Trophoblast cell (in vitro differentiated cells and primary cell): ENCODE measurements at regions not wholly inside any gene's neighbourhood (a gene's known extent, or its start where the extent isn't known, plus 50 kb on each side); places are given as distances from the start of the nearest gene placed in this dataset.
"Not testable (repeated sequence)": the region's sequence is repeated elsewhere in the genome, so short reads cannot be mapped to it uniquely, and the experiment has no call there.

ENCODE experiments used
- DNase-seq, 2 donors: peaks; one replicate each; pipeline ENCODE4 v3.0.0-alpha.2; 2016
- H2AFZ ChIP-seq: 2 replicates; pipeline ENCODE4 v1.6.1; 2013; ENCODE audit warnings: low read length, moderate library complexity, mild to moderate bottlenecking; ENCODE audit not compliant: insufficient read depth, poor library complexity
- H2AK5ac ChIP-seq: 2 replicates; pipeline ENCODE4 v1.6.1; 2013; ENCODE audit warnings: mild to moderate bottlenecking, low read length
- H2BK120ac ChIP-seq: 2 replicates; pipeline ENCODE4 v1.6.1; 2013; ENCODE audit warnings: low read length, mild to moderate bottlenecking, moderate library complexity; ENCODE audit not compliant: insufficient read depth, poor library complexity
- H2BK12ac ChIP-seq: 2 replicates; pipeline ENCODE4 v1.6.1; 2013; ENCODE audit warnings: mild to moderate bottlenecking, low read length, moderate library complexity
- H2BK5ac ChIP-seq: 2 replicates; pipeline ENCODE4 v1.6.1; 2013; ENCODE audit warnings: low read length, low read depth, moderate library complexity, mild to moderate bottlenecking; ENCODE audit not compliant: poor library complexity
- H3K14ac ChIP-seq: 2 replicates; pipeline ENCODE4 v1.6.1; 2013; ENCODE audit warnings: mild to moderate bottlenecking, low read length
- H3K18ac ChIP-seq: 2 replicates; pipeline ENCODE4 v1.6.1; 2013; ENCODE audit warnings: mild to moderate bottlenecking, low read length
- H3K23ac ChIP-seq: 2 replicates; pipeline ENCODE4 v1.6.1; 2013; ENCODE audit warnings: low read length
- H3K27ac ChIP-seq: 2 replicates; pipeline ENCODE4 v1.5.1; 2013; ENCODE audit warnings: low read depth, mild to moderate bottlenecking, inconsistent platforms, low read length, moderate library complexity
- H3K27me3 ChIP-seq: 2 replicates; pipeline ENCODE4 v1.6.1; 2013; ENCODE audit warnings: inconsistent platforms, mild to moderate bottlenecking, low read length, moderate library complexity; ENCODE audit not compliant: insufficient read depth
- H3K36me3 ChIP-seq, 2 experiments: 1 replicate in 1 of 2; 2 replicates in 1 of 2; pipeline ENCODE4 v1.6.1; 2013; ENCODE audit warnings: low read length in 2 of 2, mild to moderate bottlenecking in 2 of 2, moderate library complexity in 1 of 2; ENCODE audit not compliant: insufficient read depth in 2 of 2, control insufficient read depth in 1 of 2
- H3K4ac ChIP-seq: 2 replicates; pipeline ENCODE4 v1.6.1; 2013; ENCODE audit warnings: low read depth, mild to moderate bottlenecking, low read length, moderate library complexity
- H3K4me1 ChIP-seq, 2 experiments: 1 replicate in 1 of 2; 2 replicates in 1 of 2; pipeline ENCODE4 v1.6.1; 2013; ENCODE audit warnings: low read length in 2 of 2, mild to moderate bottlenecking in 2 of 2, moderate library complexity in 1 of 2; ENCODE audit not compliant: insufficient read depth in 2 of 2, control insufficient read depth in 1 of 2
- H3K4me2 ChIP-seq: 2 replicates; pipeline ENCODE4 v1.6.1; 2013; ENCODE audit warnings: inconsistent platforms, mild to moderate bottlenecking, low read length, moderate library complexity
- H3K4me3 ChIP-seq: 2 replicates; pipeline ENCODE4 v1.5.1; 2013; ENCODE audit warnings: mild to moderate bottlenecking, low read depth, low read length, inconsistent platforms
- H3K79me1 ChIP-seq: one replicate; pipeline ENCODE4 v1.6.1; 2013; ENCODE audit warnings: low read length
- H3K79me2 ChIP-seq: 2 replicates; pipeline ENCODE4 v1.6.1; 2013; ENCODE audit warnings: low read length, mild to moderate bottlenecking; ENCODE audit not compliant: control insufficient read depth, insufficient read depth, poor library complexity
- H3K9ac ChIP-seq: 2 replicates; pipeline ENCODE4 v1.6.1; 2013; ENCODE audit warnings: mild to moderate bottlenecking, low read length
- H3K9me3 ChIP-seq: 2 replicates; pipeline ENCODE4 v1.6.1; 2013; ENCODE audit warnings: low read depth, mild to moderate bottlenecking, control low read depth, inconsistent platforms, low read length; ENCODE audit not compliant: insufficient read depth
- H4K12ac ChIP-seq: 2 replicates; pipeline ENCODE4 v1.6.1; 2013; ENCODE audit warnings: low read depth, mild to moderate bottlenecking, low read length, moderate library complexity
- H4K8ac ChIP-seq: 2 replicates; pipeline ENCODE4 v1.6.1; 2013; ENCODE audit warnings: low read depth, mild to moderate bottlenecking, low read length, moderate library complexity
- H4K91ac ChIP-seq: one replicate; pipeline ENCODE4 v1.6.1; 2013; ENCODE audit warnings: low read depth, mild to moderate bottlenecking, low read length, moderate library complexity
- WGBS: extraction: QIAGEN DNeasy Blood & Tissue Kit; methylation state at CpG from one replicate; pipeline ENCODE4 v1.1.7; 2013; ENCODE audit warnings: missing lambda C conversion rate; ENCODE audit not compliant: insufficient read length, insufficient coverage; ENCODE audit errors: extremely low coverage; 5-methylcytosine and 5-hydroxymethylcytosine counted together

DNA sequence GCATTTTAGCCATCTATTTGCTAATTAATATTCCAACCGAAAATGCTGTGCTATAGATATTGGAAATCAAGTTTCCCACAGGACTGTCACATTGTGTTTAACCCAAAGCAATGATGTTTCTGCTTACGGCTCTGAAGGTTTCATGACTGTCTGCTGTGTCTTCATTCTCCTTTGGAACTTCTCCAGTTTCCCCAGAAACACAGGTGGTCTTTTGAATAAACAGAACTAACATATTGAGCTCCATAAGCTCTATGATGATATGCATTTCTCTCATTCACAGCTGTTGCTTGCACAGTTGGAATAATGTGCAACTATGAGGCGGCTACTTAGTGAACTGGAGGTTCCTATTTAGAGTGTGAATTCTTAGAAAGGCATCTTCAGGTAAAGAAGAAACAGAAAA is 266.0 kb upstream of the ID4 start:
- Histone ChIP-seq H3K23ac (no peak overlapping the region), H3K27me3 (no peaks in the 10 kb centered on the region), H4K91ac (no peak overlapping the region), H2AFZ (no peak overlapping the region), H2BK120ac (no peak overlapping the region), H3K9me3 (no peaks in the 10 kb centered on the region), H3K27ac (no peak overlapping the region), H2AK5ac (no peak overlapping the region), H4K12ac (no peak overlapping the region), H3K4ac (no peak overlapping the region), H3K4me2 (no peak overlapping the region), H3K9ac (no peak overlapping the region), H3K79me1 (no peaks in the 10 kb centered on the region), H3K14ac (no peak overlapping the region), H2BK5ac (no peak overlapping the region), H3K36me3 (no peaks in the 10 kb centered on the region), H3K18ac (no peak overlapping the region), H4K8ac (no peak overlapping the region), H3K4me1 (no peaks in the 10 kb centered on the region), H2BK12ac (no peak overlapping the region), H3K79me2 (no peaks in the 10 kb centered on the region), H3K4me3 (no peak overlapping the region)
- no CpG with 5 or more reads among the region's 3 CpGs for WGBS
- DNase-seq, result no peak

GRCh38 chr6:19578481-19578880 is 258.7 kb upstream of the ID4 start:
- H3K79me1 ChIP-seq, result no peaks in the 10 kb centered on the region
- no peak for DNase-seq
- no peaks in the 10 kb centered on the region for H3K4me1 ChIP-seq
- no peaks in the 10 kb centered on the region for H3K9me3 ChIP-seq
- H3K36me3 ChIP-seq, result no peaks in the 10 kb centered on the region
- no peak overlapping the region for H3K18ac ChIP-seq
- no peak overlapping the region for H2AK5ac ChIP-seq
- H2BK12ac ChIP-seq, result no peak overlapping the region
- no CpG with 5 or more reads among the region's 4 CpGs for WGBS
- no peak overlapping the region for H3K9ac ChIP-seq
- H2BK5ac ChIP-seq, result no peak overlapping the region
- H3K79me2 ChIP-seq, result no peaks in the 10 kb centered on the region
- H3K14ac ChIP-seq, result no peak overlapping the region
- no peak overlapping the region for H4K12ac ChIP-seq
- H2AFZ ChIP-seq, result no peak overlapping the region
- H3K4me2 ChIP-seq, result no peak overlapping the region
- no peak overlapping the region for H4K91ac ChIP-seq
- no peak overlapping the region for H2BK120ac ChIP-seq
- no peaks in the 10 kb centered on the region for H3K27me3 ChIP-seq
- H4K8ac ChIP-seq, result no peak overlapping the region
- H3K4ac ChIP-seq, result no peak overlapping the region
- H3K23ac ChIP-seq, result no peak overlapping the region
- no peak overlapping the region for H3K4me3 ChIP-seq
- no peak overlapping the region for H3K27ac ChIP-seq

DNA sequence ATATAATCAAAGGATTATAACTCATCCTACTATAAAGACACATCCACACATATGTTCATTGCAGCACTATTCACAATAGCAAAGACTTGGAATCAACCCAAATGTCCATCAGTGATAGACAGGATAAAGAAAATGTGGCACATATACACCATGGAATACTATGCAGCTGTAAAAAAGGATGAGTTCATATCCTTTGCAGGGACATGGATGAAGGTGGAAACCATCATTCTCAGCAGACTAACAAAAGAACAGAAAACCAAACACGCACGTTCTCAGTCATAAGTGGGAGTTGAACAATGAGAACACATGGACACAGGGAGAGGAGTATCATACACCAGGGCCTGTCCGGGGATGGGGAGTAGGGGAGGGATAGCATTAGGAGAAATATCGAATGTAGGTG is 253.0 kb upstream of the ID4 start:
- not testable (repeated sequence) for H3K9ac ChIP-seq, DNase-seq, H3K4me2 ChIP-seq, H3K27ac ChIP-seq, H3K4me3 ChIP-seq, H3K27me3 ChIP-seq, H4K91ac ChIP-seq, H3K79me1 ChIP-seq, H2BK120ac ChIP-seq, H3K4me1 ChIP-seq, H4K8ac ChIP-seq, H2AK5ac ChIP-seq, H3K79me2 ChIP-seq, H3K23ac ChIP-seq, H2AFZ ChIP-seq, H3K4ac ChIP-seq, H3K36me3 ChIP-seq, H2BK5ac ChIP-seq, H3K14ac ChIP-seq, H3K18ac ChIP-seq, H3K9me3 ChIP-seq, H2BK12ac ChIP-seq, H4K12ac ChIP-seq
- WGBS, result no CpG with 5 or more reads among the region's 4 CpGs

GRCh38 chr6:19587238-19587942 is 249.8 kb upstream of the ID4 start:
- no peak overlapping the region for H3K4me3 ChIP-seq
- no peak overlapping the region for H2BK12ac ChIP-seq
- no peaks in the 10 kb centered on the region for H3K79me2 ChIP-seq
- no peak overlapping the region for H4K8ac ChIP-seq
- no peak overlapping the region for H4K12ac ChIP-seq
- H3K27ac ChIP-seq, result no peak overlapping the region
- no peak overlapping the region for H3K18ac ChIP-seq
- H3K4ac ChIP-seq, result no peak overlapping the region
- H3K27me3 ChIP-seq, result no peaks in the 10 kb centered on the region
- no peak for DNase-seq
- H3K36me3 ChIP-seq, result no peaks in the 10 kb centered on the region
- H3K79me1 ChIP-seq, result no peaks in the 10 kb centered on the region
- H3K4me2 ChIP-seq, result no peak overlapping the region
- H4K91ac ChIP-seq, result no peak overlapping the region
- H2AFZ ChIP-seq, result no peak overlapping the region
- H2BK120ac ChIP-seq, result no peak overlapping the region
- H3K9ac ChIP-seq, result no peak overlapping the region
- no peak overlapping the region for H2BK5ac ChIP-seq
- no peak overlapping the region for H2AK5ac ChIP-seq
- H3K14ac ChIP-seq, result no peak overlapping the region
- no CpG with 5 or more reads among the region's 4 CpGs for WGBS
- H3K9me3 ChIP-seq, result no peaks in the 10 kb centered on the region
- H3K23ac ChIP-seq, result no peak overlapping the region
- H3K4me1 ChIP-seq, result no peaks in the 10 kb centered on the region
